Right lobe of liver (tissue), 6 donors: ENCODE measurements at regions not wholly inside any gene's neighbourhood (a gene's known extent, or its start where the extent isn't known, plus 50 kb on each side); places are given as distances from the start of the nearest gene placed in this dataset.

ENCODE experiments used
- ATAC-seq, 4 donors: fragments of 200-7000 bp; cut with Tn5 transposase; one replicate each; pipeline ENCODE4 v1.9.1; 2020; ENCODE audit warnings: mild to moderate bottlenecking in 4 of 4, moderate library complexity in 4 of 4
- DNase-seq, 3 donors: peaks; one replicate each; pipeline ENCODE4 v3.0.0-alpha.2; 2020
- H3K27ac ChIP-seq, 3 donors: fragments of 200-600 bp; one replicate each; pipeline ENCODE4 v1.8.0; 2022
- H3K27me3 ChIP-seq, 2 donors: fragments of 200-600 bp; one replicate each; pipeline ENCODE4 v1.8.0; 2022
- H3K36me3 ChIP-seq, 4 donors: fragments of 200-600 bp; sonication (generic) in 1 of 4; one replicate each; pipeline versions ENCODE4 v1.5.1 to v1.8.0; 2017 to 2022; ENCODE audit warnings: control low read depth in 1 of 4
- H3K4me1 ChIP-seq, 4 donors: fragments of 200-600 bp; sonication (generic) in 1 of 4; one replicate each; pipeline versions ENCODE4 v1.5.1 to v1.8.0; 2017 to 2022; ENCODE audit warnings: control low read depth in 1 of 4
- H3K4me3 ChIP-seq, 3 donors: fragments of 200-600 bp; one replicate each; pipeline ENCODE4 v1.8.0; 2022
- H3K9me3 ChIP-seq, 4 donors: fragments of 200-600 bp; sonication (generic) in 1 of 4; one replicate each; pipeline versions ENCODE4 v1.5.1 to v1.8.0; 2017 to 2022; ENCODE audit warnings: control low read depth in 1 of 4
- POLR2A ChIP-seq: fragments of 450-650 bp; IDR thresholded peaks from one replicate; pipeline ENCODE4 v1.6.1; 2017; ENCODE audit warnings: antibody characterized with exemption, mild to moderate bottlenecking
- WGBS: methylation state at CpG from one replicate; pipeline ENCODE4 v1.1.6; 2018; ENCODE audit warnings: low coverage, low lambda C conversion rate; ENCODE audit not compliant: insufficient coverage; ENCODE audit errors: missing lambda C conversion rate; 5-methylcytosine and 5-hydroxymethylcytosine counted together
- intact Hi-C, 2 donors: fragments of 100-400 bp; cut with DNase I; formaldehyde crosslinking; loops; one replicate each; pipeline versions ENCODE4 v1.11.2 to v1.14.1; 2022
- TF ChIP-seq, protein P1 (sequence below), 4 donors: fragments of 200-600 bp in 3 of 4; fragments of 450-650 bp in 1 of 4; IDR thresholded peaks; one replicate each; pipeline versions ENCODE4 v1.5.1 to v1.8.0; 2016 to 2022; ENCODE audit warnings: antibody characterized with exemption in 4 of 4, mild to moderate bottlenecking in 2 of 4
- donor health status: DM: no; HTN: yes; CAD: no.
- donor health status: DM: no; HTN: no; CAD: no.
- donor health status: DM: no; HTN: no; CAD: no.
- donor health status: DM: no; HTN: yes; CAD: no.
- donor health status: DM: no; HTN: yes; CAD: no.

DNA sequence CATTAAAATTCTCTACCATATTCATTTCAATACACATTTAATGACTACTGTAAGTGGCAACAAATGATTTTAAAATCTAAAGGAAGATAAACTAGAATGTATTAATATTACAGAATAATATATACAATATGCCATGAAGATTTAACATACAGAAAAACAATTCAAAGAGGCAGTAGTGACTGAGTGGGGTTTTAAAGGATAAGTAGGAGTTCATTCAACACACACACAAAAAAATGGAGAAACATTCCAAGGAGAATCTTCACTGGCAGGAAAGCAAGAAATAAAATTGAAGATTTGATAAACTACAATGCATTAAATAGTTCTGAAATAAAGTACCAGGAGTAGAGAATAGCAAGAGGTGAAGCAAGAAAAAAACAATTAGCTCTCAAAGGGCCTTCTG is 215.1 kb downstream of the IBTK start:
- no peak overlapping the region for H3K4me3 ChIP-seq
- H3K36me3 ChIP-seq: no peaks in the 10 kb centered on the region
- H3K9me3 ChIP-seq: no peaks in the 10 kb centered on the region
- TF ChIP-seq, protein P1, sequence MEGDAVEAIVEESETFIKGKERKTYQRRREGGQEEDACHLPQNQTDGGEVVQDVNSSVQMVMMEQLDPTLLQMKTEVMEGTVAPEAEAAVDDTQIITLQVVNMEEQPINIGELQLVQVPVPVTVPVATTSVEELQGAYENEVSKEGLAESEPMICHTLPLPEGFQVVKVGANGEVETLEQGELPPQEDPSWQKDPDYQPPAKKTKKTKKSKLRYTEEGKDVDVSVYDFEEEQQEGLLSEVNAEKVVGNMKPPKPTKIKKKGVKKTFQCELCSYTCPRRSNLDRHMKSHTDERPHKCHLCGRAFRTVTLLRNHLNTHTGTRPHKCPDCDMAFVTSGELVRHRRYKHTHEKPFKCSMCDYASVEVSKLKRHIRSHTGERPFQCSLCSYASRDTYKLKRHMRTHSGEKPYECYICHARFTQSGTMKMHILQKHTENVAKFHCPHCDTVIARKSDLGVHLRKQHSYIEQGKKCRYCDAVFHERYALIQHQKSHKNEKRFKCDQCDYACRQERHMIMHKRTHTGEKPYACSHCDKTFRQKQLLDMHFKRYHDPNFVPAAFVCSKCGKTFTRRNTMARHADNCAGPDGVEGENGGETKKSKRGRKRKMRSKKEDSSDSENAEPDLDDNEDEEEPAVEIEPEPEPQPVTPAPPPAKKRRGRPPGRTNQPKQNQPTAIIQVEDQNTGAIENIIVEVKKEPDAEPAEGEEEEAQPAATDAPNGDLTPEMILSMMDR (IDR thresholded peaks at IDR 0.05): no peak
- TF ChIP-seq POLR2A: no peak
- intact Hi-C loops: no loop called here
- no peaks in the 10 kb centered on the region for H3K27me3 ChIP-seq
- H3K27ac ChIP-seq: no peak overlapping the region
- no peaks in the 10 kb centered on the region for H3K4me1 ChIP-seq
- ATAC-seq (no peak), DNase-seq (no peak)

DNA sequence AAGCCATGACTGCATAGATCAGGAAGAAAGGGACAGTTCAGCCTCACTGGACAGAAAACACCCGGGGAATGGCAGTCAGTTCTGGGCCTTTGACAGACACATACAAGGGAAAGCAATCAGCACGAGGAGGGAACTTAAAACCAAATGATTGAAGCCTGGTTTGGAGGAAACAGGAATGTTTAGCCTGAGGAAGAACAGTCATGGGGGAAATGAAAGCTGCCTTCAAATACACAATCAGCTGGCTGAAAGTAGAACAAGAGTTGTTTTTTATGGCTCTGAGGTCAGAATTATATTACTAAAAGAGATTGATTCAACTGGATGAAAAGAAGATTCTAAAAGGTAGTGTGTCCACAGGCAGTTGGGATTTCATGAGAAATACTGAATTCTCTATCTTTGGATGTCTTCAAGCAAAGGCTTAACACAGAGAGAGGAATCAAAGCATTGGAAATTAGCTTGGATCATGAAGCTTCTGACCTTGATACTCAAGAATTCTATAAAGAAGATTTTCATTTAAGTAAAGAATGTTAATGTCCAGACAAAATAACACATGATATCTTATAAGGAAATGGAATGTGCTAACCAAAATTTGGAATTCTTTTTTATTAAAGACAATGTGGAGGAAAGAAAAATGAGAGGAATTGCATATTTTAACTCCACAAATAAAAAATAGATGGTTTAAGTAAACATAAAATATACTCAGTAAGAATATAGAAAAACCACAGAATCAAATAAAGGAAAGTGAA is 216.6 kb downstream of the IBTK start:
- H3K36me3 ChIP-seq: no peaks in the 10 kb centered on the region
- intact Hi-C loops: no loop called here
- H3K4me1 ChIP-seq: no peaks in the 10 kb centered on the region
- DNase-seq: no peak
- H3K4me3 ChIP-seq: no peak overlapping the region
- ATAC-seq: peak in 2 of 4 donors; percentile 28 to 37
- TF ChIP-seq, protein P1 (IDR thresholded peaks at IDR 0.05): no peak
- no peak for TF ChIP-seq POLR2A
- H3K9me3 ChIP-seq: no peaks in the 10 kb centered on the region
- no peaks in the 10 kb centered on the region for H3K27me3 ChIP-seq
- 55% methylated on average over 2 of the region's 2 CpGs for WGBS
- H3K27ac ChIP-seq: no peak overlapping the region

DNA sequence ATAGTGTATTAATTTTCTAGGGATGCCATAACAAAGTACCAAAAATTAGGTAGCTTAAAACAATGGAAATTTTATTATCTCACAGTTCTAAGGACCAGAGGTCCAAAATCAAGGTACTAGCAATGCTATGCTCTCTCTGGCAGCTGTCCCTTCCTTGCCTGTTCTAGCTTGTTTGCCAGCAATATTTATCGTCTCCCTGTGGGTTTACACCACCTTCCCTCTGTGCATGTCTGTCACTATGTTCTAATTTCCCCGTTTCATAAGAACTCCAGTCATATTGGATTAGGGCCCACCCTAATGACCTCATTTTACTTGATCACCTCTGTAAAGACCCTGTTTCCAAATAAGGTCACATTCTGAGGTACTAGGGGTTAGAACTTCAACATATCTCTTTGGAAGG is 217.2 kb downstream of the IBTK start:
- no peak overlapping the region for H3K27ac ChIP-seq
- intact Hi-C loops: no loop called here
- H3K4me1 ChIP-seq: no peaks in the 10 kb centered on the region
- no peak overlapping the region for H3K4me3 ChIP-seq
- H3K36me3 ChIP-seq: no peaks in the 10 kb centered on the region
- ATAC-seq: peak in 2 of 4 donors; percentile 42 to 85
- H3K27me3 ChIP-seq: no peaks in the 10 kb centered on the region
- no peak for DNase-seq
- no peaks in the 10 kb centered on the region for H3K9me3 ChIP-seq
- TF ChIP-seq, protein P1 (IDR thresholded peaks at IDR 0.05): no peak
- no peak for TF ChIP-seq POLR2A
- 21% methylated on average over 2 of the region's 2 CpGs for WGBS

DNA sequence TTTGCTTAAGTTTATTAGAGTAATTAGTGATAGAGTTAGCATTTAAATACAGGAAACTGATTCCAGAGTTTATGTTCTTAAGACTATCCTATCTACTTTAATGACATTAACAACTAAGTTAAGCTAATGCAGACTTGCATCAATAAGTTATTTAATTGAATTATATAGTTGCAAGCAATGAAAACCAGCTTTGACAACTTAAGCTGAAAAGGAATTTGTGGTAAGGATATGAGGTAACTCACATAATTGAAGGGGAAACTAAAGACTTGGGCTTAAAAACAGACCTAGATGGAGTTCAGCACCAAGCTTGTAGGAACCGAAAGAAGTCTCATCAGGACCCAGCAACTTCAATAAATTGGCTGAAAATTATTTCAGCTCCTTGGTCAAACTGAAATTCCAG is 222.3 kb downstream of the IBTK start:
- Histone ChIP-seq H3K27ac (no peak overlapping the region), H3K36me3 (no peaks in the 10 kb centered on the region), H3K4me3 (no peak overlapping the region), H3K9me3 (no peaks in the 10 kb centered on the region), H3K27me3 (no peaks in the 10 kb centered on the region), H3K4me1 (no peaks in the 10 kb centered on the region)
- no peak for TF ChIP-seq POLR2A
- TF ChIP-seq, protein P1 (IDR thresholded peaks at IDR 0.05): no peak
- WGBS: 50% methylated on average over 1 of the region's 1 CpG
- intact Hi-C loops: no loop called here
- no peak for DNase-seq
- ATAC-seq: no peak
